Testis (tissue), 2 donors: ENCODE measurements at regions not wholly inside any gene's neighbourhood (a gene's known extent, or its start where the extent isn't known, plus 50 kb on each side); places are given as distances from the start of the nearest gene placed in this dataset.

ENCODE experiments used
- DNase-seq: peaks from one replicate; pipeline ENCODE4 v3.0.0-alpha.2; 2019
- H3K27ac ChIP-seq, 2 donors: fragments of 200-600 bp; sonication (generic); one replicate each; pipeline ENCODE4 v1.5.1; 2019
- H3K27me3 ChIP-seq: fragments of 200-600 bp; sonication (generic); one replicate; pipeline ENCODE4 v1.5.1; 2019
- H3K36me3 ChIP-seq: fragments of 200-600 bp; sonication (generic); one replicate; pipeline ENCODE4 v1.5.1; 2017; ENCODE audit warnings: low read depth; ENCODE audit errors: missing control alignments
- H3K4me1 ChIP-seq: fragments of 200-600 bp; sonication (generic); one replicate; pipeline ENCODE4 v1.5.1; 2019
- H3K4me3 ChIP-seq, 2 donors: fragments of 200-600 bp; sonication (generic); one replicate each; pipeline ENCODE4 v1.5.1; 2017 to 2019
- H3K9me3 ChIP-seq: fragments of 200-600 bp; sonication (generic); one replicate; pipeline ENCODE4 v1.5.1; 2017
- POLR2A ChIP-seq: fragments of 450-650 bp; IDR thresholded peaks from one replicate; pipeline ENCODE4 v1.6.1; 2017; ENCODE audit warnings: antibody characterized with exemption, mild to moderate bottlenecking, moderate library complexity
- WGBS, 2 donors: methylation state at CpG; one replicate each; pipeline ENCODE4 v1.1.5; 2018; 5-methylcytosine and 5-hydroxymethylcytosine counted together
- intact Hi-C: fragments of 100-400 bp; cut with DNase I; formaldehyde crosslinking; loops from one replicate; pipeline ENCODE4 v1.15.1; 2023; ENCODE audit warnings: low total_unique reads
- TF ChIP-seq, protein P1 (sequence below), 3 experiments: fragments of 450-650 bp in 2 of 3; fragments of 200-600 bp in 1 of 3; sonication (generic) in 1 of 3; IDR thresholded peaks; one replicate each; pipeline ENCODE4 v1.5.1; 2016 to 2019; ENCODE audit warnings: antibody characterized with exemption in 3 of 3, mild to moderate bottlenecking in 2 of 3, moderate library complexity in 1 of 3

DNA sequence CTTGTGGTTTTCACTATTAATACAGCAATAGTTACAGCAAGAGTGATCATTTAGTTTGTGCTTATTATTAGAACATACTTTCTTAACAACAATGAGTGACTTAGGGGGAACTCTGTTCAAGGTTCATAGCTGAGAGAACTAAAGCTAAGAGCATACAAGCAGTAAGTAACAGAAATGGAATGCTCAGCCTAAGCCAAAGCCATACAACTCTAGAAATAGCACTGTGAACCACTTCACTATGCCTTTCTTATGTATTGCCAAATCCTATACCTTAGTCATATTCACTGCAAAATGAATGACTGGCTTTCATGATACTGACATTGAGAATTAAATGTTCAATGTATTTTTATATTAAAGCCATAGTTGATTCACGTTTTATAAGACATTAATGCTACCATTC is 599.7 kb upstream of the SLITRK1 start:
- 88 to 90% methylated on average over 1 of the region's 1 CpG for WGBS, 2 donors
- no peak for TF ChIP-seq POLR2A

DNA sequence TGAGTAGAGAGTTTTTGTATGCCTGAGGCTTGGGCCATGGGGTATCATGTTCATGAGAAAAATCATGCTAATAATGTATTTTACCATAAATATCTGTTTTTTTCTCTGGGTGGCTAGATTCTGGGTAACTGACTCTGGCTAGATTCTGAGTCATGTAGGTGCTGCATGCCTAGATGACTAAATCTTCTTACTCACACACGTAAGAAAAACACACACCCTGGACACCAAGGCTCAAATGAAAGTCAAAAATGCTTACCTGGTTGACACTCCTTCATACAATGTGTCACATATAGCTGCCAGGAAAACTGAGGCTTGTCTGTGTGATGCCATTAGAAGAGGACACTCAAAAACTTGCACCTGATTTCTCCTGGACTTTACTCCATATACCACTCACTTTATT is 597.4 kb upstream of the SLITRK1 start:
- Histone ChIP-seq H3K27me3 (no peaks in the 10 kb centered on the region), H3K4me3 (no peak overlapping the region), H3K36me3 (no peaks in the 10 kb centered on the region), H3K9me3 (no peaks in the 10 kb centered on the region), H3K4me1 (no peaks in the 10 kb centered on the region), H3K27ac (no peak overlapping the region)
- DNase-seq, result no peak
- TF ChIP-seq, protein P1, sequence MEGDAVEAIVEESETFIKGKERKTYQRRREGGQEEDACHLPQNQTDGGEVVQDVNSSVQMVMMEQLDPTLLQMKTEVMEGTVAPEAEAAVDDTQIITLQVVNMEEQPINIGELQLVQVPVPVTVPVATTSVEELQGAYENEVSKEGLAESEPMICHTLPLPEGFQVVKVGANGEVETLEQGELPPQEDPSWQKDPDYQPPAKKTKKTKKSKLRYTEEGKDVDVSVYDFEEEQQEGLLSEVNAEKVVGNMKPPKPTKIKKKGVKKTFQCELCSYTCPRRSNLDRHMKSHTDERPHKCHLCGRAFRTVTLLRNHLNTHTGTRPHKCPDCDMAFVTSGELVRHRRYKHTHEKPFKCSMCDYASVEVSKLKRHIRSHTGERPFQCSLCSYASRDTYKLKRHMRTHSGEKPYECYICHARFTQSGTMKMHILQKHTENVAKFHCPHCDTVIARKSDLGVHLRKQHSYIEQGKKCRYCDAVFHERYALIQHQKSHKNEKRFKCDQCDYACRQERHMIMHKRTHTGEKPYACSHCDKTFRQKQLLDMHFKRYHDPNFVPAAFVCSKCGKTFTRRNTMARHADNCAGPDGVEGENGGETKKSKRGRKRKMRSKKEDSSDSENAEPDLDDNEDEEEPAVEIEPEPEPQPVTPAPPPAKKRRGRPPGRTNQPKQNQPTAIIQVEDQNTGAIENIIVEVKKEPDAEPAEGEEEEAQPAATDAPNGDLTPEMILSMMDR (IDR thresholded peaks at IDR 0.05), result no peak
- TF ChIP-seq POLR2A, result no peak
- 81 to 93% methylated on average over 1 of the region's 1 CpG for WGBS, 2 donors
- intact Hi-C loops, result no loop called here

More for the DNA sequence above, 599.7 kb upstream of the SLITRK1 start:
- no peak overlapping the region for H3K27ac ChIP-seq
- no peaks in the 10 kb centered on the region for H3K4me1 ChIP-seq
- intact Hi-C loops, result no loop called here
- no peak for DNase-seq
- no peaks in the 10 kb centered on the region for H3K27me3 ChIP-seq
- H3K4me3 ChIP-seq, result no peak overlapping the region
- H3K36me3 ChIP-seq, result no peaks in the 10 kb centered on the region
- H3K9me3 ChIP-seq, result no peaks in the 10 kb centered on the region

DNA sequence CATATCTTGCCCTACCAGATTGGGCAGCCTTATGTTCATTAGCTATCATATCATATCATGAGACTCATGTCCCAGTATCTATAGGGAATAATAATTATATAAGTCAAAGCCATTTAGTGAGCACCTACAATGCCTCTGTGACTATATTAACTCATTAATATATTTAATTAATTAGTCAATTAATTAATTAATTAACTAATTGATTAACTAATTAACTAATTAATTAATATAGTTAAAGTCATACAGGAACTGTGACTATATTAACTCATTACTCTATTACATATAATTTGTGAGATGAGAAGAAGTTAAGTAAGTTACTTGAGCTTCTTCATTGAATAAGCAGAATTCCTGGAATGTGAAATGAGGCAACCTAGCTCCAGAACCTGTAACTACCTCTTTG is 588.3 kb upstream of the SLITRK1 start:
- TF ChIP-seq, protein P1 (IDR thresholded peaks at IDR 0.05), result no peak
- no peak for TF ChIP-seq POLR2A
- intact Hi-C loops, result no loop called here
- no peak for DNase-seq
- Histone ChIP-seq H3K27ac (no peak overlapping the region), H3K9me3 (no peaks in the 10 kb centered on the region), H3K27me3 (no peaks in the 10 kb centered on the region), H3K4me1 (no peaks in the 10 kb centered on the region), H3K36me3 (no peaks in the 10 kb centered on the region), H3K4me3 (no peak overlapping the region)

DNA sequence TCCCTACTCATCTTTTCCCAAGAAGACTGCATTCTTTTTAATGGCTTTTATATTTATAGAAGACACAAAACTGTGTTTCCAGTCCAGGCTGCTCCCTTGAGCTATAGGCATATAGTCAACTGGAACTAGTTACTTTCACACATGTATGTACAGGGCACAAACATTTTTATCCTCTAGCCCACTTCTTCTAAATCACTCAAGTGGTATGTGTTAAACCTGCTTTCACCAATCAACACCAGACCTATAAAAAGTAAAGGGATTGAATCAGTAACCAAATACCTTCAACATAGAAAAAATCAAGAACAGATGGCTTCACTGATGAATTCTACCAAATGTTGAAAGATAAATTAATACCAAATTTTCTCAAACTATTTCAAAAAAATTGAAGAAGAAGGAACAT is 584.2 kb upstream of the SLITRK1 start:
- Histone ChIP-seq H3K27ac (no peak overlapping the region), H3K9me3 (no peaks in the 10 kb centered on the region), H3K4me3 (no peak overlapping the region), H3K36me3 (no peaks in the 10 kb centered on the region), H3K4me1 (no peaks in the 10 kb centered on the region), H3K27me3 (no peaks in the 10 kb centered on the region)
- intact Hi-C loops, result no loop called here
- no peak for DNase-seq
- no peak for TF ChIP-seq POLR2A
- TF ChIP-seq, protein P1 (IDR thresholded peaks at IDR 0.05), result no peak

- no peak for DNase-seq
- TF ChIP-seq, protein P1 (IDR thresholded peaks at IDR 0.05), result no peak
- no peak for TF ChIP-seq POLR2A
Observed at GRCh38 chr13:84460989-84461388, 578.7 kb upstream of the SLITRK1 start.

More at GRCh38 chr13:84460989-84461388, 578.7 kb upstream of the SLITRK1 start:
- no peaks in the 10 kb centered on the region for H3K36me3 ChIP-seq
- H3K27me3 ChIP-seq, result no peaks in the 10 kb centered on the region
- no peak overlapping the region for H3K27ac ChIP-seq
- intact Hi-C loops, result no loop called here
- no peaks in the 10 kb centered on the region for H3K9me3 ChIP-seq
- H3K4me3 ChIP-seq, result no peak overlapping the region
- H3K4me1 ChIP-seq, result no peaks in the 10 kb centered on the region
